HFF-Myc (cell line): ENCODE measurements at regions not wholly inside any gene's neighbourhood (a gene's known extent, or its start where the extent isn't known, plus 50 kb on each side); places are given as distances from the start of the nearest gene placed in this dataset.

Experiments used
- DNase-seq: peaks from one replicate; pipeline ENCODE4 v3.0.0-alpha.2; 2011; ENCODE audit warnings: low read depth; ENCODE audit errors: extremely low read depth
- H3K4me3 ChIP-seq: replicated peaks from 2 replicates; pipeline ENCODE4 v1.5.1; 2011; ENCODE audit warnings: low read depth, mild to moderate bottlenecking, control low read depth, low read length
- CTCF ChIP-seq: IDR thresholded peaks from 2 replicates; pipeline ENCODE4 v1.5.1; 2012; ENCODE audit warnings: mild to moderate bottlenecking, low read depth, low read length, control low read depth; ENCODE audit errors: missing control alignments

GRCh38 chr12:34286934-34287333 is 264.6 kb downstream of the ALG10 start:
- no peak overlapping the region for H3K4me3 ChIP-seq
- no peak for DNase-seq
- TF ChIP-seq CTCF = no peak

GRCh38 chr12:34287437-34287836 is 265.1 kb downstream of the ALG10 start:
- no peak overlapping the region for H3K4me3 ChIP-seq
- DNase-seq = no peak
- TF ChIP-seq CTCF = no peak

DNA sequence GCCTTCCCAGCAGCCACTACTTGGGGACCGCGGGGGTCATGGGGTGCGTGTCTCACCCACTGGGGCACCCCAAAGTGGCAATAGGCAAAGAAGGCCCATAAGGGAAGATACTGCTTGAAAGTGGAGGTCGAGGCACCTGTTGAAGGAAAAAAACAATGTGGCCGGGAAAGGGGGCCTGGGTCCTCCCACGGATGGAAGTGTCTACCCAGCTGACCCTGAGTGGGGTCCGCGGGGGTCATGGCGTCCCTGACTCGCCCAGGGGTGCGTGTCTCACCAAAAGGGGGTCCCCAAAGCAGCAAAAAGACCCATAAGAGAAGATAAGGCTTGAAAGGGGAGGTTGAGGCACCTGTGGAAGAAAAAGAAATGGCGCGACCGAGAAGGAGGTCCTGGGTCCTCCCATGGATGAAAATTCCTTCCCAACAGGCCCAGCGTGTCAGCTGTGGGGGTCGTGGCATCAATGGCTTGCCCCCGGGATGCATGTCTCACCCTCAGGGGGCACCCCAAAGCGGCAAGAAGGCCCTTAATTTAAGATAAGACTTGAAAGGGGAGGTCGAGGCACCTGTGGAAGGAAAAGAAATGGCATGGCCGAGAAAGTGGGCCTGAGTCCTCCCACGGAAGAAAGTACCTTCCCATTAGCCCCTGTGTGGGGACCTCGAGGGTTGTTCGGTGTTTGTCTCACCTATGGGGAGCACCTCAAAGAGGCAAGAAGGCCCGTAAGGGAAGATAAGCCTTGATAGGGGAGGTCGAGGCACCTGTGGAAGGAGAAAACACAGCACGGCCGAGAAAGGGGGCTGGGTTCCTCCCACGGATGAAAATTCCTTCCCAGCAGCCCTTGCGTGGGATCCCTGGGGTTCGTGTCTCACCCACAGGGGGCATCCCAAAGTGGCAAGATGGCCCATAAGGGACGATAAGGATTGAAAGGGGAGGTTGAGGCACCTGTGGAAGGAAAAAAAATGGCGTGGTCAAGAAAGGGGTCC is 266.0 kb downstream of the ALG10 start:
- no peak for DNase-seq
- H3K4me3 ChIP-seq = no peak overlapping the region
- no peak for TF ChIP-seq CTCF

DNA sequence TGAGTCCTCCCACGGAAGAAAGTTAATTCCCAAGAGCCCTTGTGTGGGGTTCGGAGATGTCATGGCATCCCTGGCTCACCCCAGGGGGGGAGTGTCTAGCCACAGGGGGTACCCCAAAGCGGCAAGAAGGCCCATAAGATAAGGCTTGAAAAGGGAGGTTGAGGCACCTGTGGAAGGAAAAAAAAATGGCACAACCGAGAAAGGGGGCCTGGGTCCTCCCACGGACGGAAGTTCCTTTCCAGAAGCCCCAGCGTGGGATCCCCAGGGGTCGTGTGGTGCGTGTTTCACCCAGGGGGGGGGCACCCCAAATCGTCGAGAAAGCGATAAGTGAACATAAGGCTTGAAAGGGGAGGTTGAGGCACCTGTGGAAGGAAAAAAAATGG is 266.7 kb downstream of the ALG10 start:
- no peak overlapping the region for H3K4me3 ChIP-seq
- DNase-seq = no peak
- TF ChIP-seq CTCF = no peak

GRCh38 chr12:34289431-34290380 is 267.4 kb downstream of the ALG10 start:
- no peak for DNase-seq
- no peak overlapping the region for H3K4me3 ChIP-seq
- TF ChIP-seq CTCF = no peak

GRCh38 chr12:34290381-34290995 is 268.2 kb downstream of the ALG10 start:
- H3K4me3 ChIP-seq = no peak overlapping the region
- TF ChIP-seq CTCF = no peak
- no peak for DNase-seq
